T-helper 22 cell (primary cell): ENCODE measurements at regions not wholly inside any gene's neighbourhood (a gene's known extent, or its start where the extent isn't known, plus 50 kb on each side); places are given as distances from the start of the nearest gene placed in this dataset.

Experiments
- DNase-seq: peaks from one replicate; pipeline ENCODE4 v3.0.0-alpha.2; 2020; ENCODE audit warnings: low read depth

GRCh38 chr4:152159773-152160172, 376.1 kb downstream of the FBXW7 start:
- no peak for DNase-seq

- DNase-seq, result no peak
Measured at GRCh38 chr4:152158225-152158624, 377.7 kb downstream of the FBXW7 start.

GRCh38 chr4:152157629-152158028, 378.3 kb downstream of the FBXW7 start:
- no peak for DNase-seq

- DNase-seq, result no peak
Measured at GRCh38 chr4:152156442-152156841, 379.4 kb downstream of the FBXW7 start.

- DNase-seq, result no peak
Measured at GRCh38 chr4:152155070-152155469, 380.8 kb downstream of the FBXW7 start.

- no peak for DNase-seq
Measured at GRCh38 chr4:152154433-152154832, 381.5 kb downstream of the FBXW7 start.

- DNase-seq, result no peak
Measured at GRCh38 chr4:152153476-152154270, 382.2 kb downstream of the FBXW7 start.

- no peak for DNase-seq
Measured at GRCh38 chr4:152150214-152150613, 385.7 kb downstream of the FBXW7 start.

- no peak for DNase-seq
Measured at GRCh38 chr4:152149745-152150144, 386.1 kb downstream of the FBXW7 start.

- DNase-seq, result no peak
Measured at GRCh38 chr4:152148057-152148456, 387.2 kb upstream of the GATB start.

- DNase-seq, result no peak
Measured at GRCh38 chr4:152146244-152146643, 385.4 kb upstream of the GATB start.

- DNase-seq, result no peak
Measured at GRCh38 chr4:152143806-152144205, 383.0 kb upstream of the GATB start.

GRCh38 chr4:152138451-152138850, 377.6 kb upstream of the GATB start:
- no peak for DNase-seq

GRCh38 chr4:152132776-152133175, 372.0 kb upstream of the GATB start:
- DNase-seq, result no peak

- DNase-seq, result no peak
Measured at GRCh38 chr4:152128356-152128755, 367.5 kb upstream of the GATB start.

- DNase-seq, result no peak
Measured at GRCh38 chr4:152126238-152126637, 365.4 kb upstream of the GATB start.

GRCh38 chr4:152118819-152119553, 358.2 kb upstream of the GATB start:
- DNase-seq, result no peak

- DNase-seq, result no peak
Measured at GRCh38 chr4:152117933-152118507, 357.2 kb upstream of the GATB start.

- DNase-seq, result no peak
Measured at GRCh38 chr4:152117520-152117919, 356.7 kb upstream of the GATB start.

- no peak for DNase-seq
Measured at GRCh38 chr4:152117054-152117453, 356.2 kb upstream of the GATB start.

- DNase-seq, result no peak
Measured at GRCh38 chr4:152115794-152116193, 355.0 kb upstream of the GATB start.

- DNase-seq, result no peak
Measured at GRCh38 chr4:152115118-152115517, 354.3 kb upstream of the GATB start.

GRCh38 chr4:152114562-152114961, 353.8 kb upstream of the GATB start:
- DNase-seq, result no peak
